HG02571 (cell line): ENCODE measurements at regions not wholly inside any gene's neighbourhood (a gene's known extent, or its start where the extent isn't known, plus 50 kb on each side); places are given as distances from the start of the nearest gene placed in this dataset.

Source experiments
- ATAC-seq: cut with Tn5 transposase; IDR thresholded peaks from one replicate; pipeline ENCODE4 v1.9.1; 2021; ENCODE audit warnings: mild to moderate bottlenecking, moderate library complexity; ENCODE audit not compliant: unreplicated experiment

GRCh38 chr5:174159327-174160114, 114.0 kb downstream of the NSG2 start:
- no peak for ATAC-seq

- ATAC-seq, result no peak
These were observed 119.9 kb downstream of the NSG2 start for GRCh38 chr5:174165406-174165805.

- no peak for ATAC-seq
These were observed 120.9 kb downstream of the NSG2 start for GRCh38 chr5:174166231-174167079.

GRCh38 chr5:174167080-174167910, 121.8 kb downstream of the NSG2 start:
- no peak for ATAC-seq

- no peak for ATAC-seq
These were observed 126.6 kb downstream of the NSG2 start for GRCh38 chr5:174172152-174172551.

GRCh38 chr5:174172566-174172965, 127.1 kb downstream of the NSG2 start:
- ATAC-seq, result no peak

GRCh38 chr5:174173766-174174165, 128.3 kb downstream of the NSG2 start:
- no peak for ATAC-seq

- no peak for ATAC-seq
These were observed 130.3 kb downstream of the NSG2 start for GRCh38 chr5:174175716-174176268.

GRCh38 chr5:174176511-174176910, 131.0 kb downstream of the NSG2 start:
- ATAC-seq, result no peak

- no peak for ATAC-seq
These were observed 132.0 kb downstream of the NSG2 start for GRCh38 chr5:174177531-174177930.

- ATAC-seq, result no peak
These were observed 132.6 kb downstream of the NSG2 start for GRCh38 chr5:174177976-174178605.

- ATAC-seq, result no peak
These were observed 135.1 kb downstream of the NSG2 start for GRCh38 chr5:174180639-174181038.

- no peak for ATAC-seq
These were observed 136.6 kb downstream of the NSG2 start for GRCh38 chr5:174182111-174182510.

- no peak for ATAC-seq
These were observed 138.2 kb downstream of the NSG2 start for GRCh38 chr5:174183701-174184100.

- ATAC-seq, result no peak
These were observed 140.0 kb downstream of the NSG2 start for GRCh38 chr5:174185506-174185905.

- ATAC-seq, result no peak
These were observed 140.7 kb downstream of the NSG2 start for GRCh38 chr5:174186096-174186695.

GRCh38 chr5:174187001-174187400, 141.5 kb downstream of the NSG2 start:
- ATAC-seq, result no peak

- no peak for ATAC-seq
These were observed 142.0 kb downstream of the NSG2 start for GRCh38 chr5:174187481-174187880.

GRCh38 chr5:174188295-174188694, 142.8 kb downstream of the NSG2 start:
- ATAC-seq, result no peak
